ENCODE measurements at regions not wholly inside any gene's neighbourhood (a gene's known extent, or its start where the extent isn't known, plus 50 kb on each side); places are given as distances from the start of the nearest gene placed in this dataset.
A peak's percentile ranks its signal among the peaks of the same experiment; 100 is the strongest.

- DNase-seq, result peak; percentile 14 to 59 (median 25)
Measured at GRCh38 chr9:118306801-118307200, 602.6 kb downstream of the TLR4 start.

- no peak for DNase-seq
Measured at GRCh38 chr9:118313965-118314364, 609.8 kb downstream of the TLR4 start.

- DNase-seq, result no peak
Measured at GRCh38 chr9:118316831-118317343, 612.7 kb downstream of the TLR4 start.

- no peak for DNase-seq
Measured at GRCh38 chr9:118318770-118319431, 614.7 kb downstream of the TLR4 start.

- no peak for DNase-seq
Measured at GRCh38 chr9:118321788-118322187, 617.6 kb downstream of the TLR4 start.

GRCh38 chr9:118324706-118325105 lies 620.5 kb downstream of the TLR4 start:
- DNase-seq, result no peak

- no peak for DNase-seq
Measured at GRCh38 chr9:118325757-118326156, 621.6 kb downstream of the TLR4 start.

GRCh38 chr9:118326326-118326725 lies 622.1 kb downstream of the TLR4 start:
- DNase-seq, result no peak

GRCh38 chr9:118330191-118330986 lies 626.2 kb downstream of the TLR4 start:
- DNase-seq, result no peak

- DNase-seq, result peak in 1 of 3 donors; percentile 3
Measured at GRCh38 chr9:118331622-118332045, 627.4 kb downstream of the TLR4 start.

- no peak for DNase-seq
Measured at GRCh38 chr9:118336250-118336942, 632.2 kb downstream of the TLR4 start.

- DNase-seq, result no peak
Measured at GRCh38 chr9:118336943-118337330, 632.7 kb downstream of the TLR4 start.

GRCh38 chr9:118360036-118360435 lies 655.8 kb downstream of the TLR4 start:
- no peak for DNase-seq

- no peak for DNase-seq
Measured at GRCh38 chr9:118362123-118362522, 657.9 kb downstream of the TLR4 start.

- no peak for DNase-seq
Measured at GRCh38 chr9:118362596-118362995, 658.4 kb downstream of the TLR4 start.

GRCh38 chr9:118364266-118365106 lies 660.3 kb downstream of the TLR4 start:
- DNase-seq, result no peak

- DNase-seq, result no peak
Measured at GRCh38 chr9:118366228-118366627, 662.0 kb downstream of the TLR4 start.

- no peak for DNase-seq
Measured at GRCh38 chr9:118367383-118367782, 663.2 kb downstream of the TLR4 start.

- DNase-seq, result no peak
Measured at GRCh38 chr9:118384531-118385100, 680.4 kb downstream of the TLR4 start.

GRCh38 chr9:118395415-118395814 lies 691.2 kb downstream of the TLR4 start:
- no peak for DNase-seq

- no peak for DNase-seq
Measured at GRCh38 chr9:118401546-118401945, 697.3 kb downstream of the TLR4 start.

Measured in muscle of back (tissue), 3 donors.